Gastrocnemius medialis (tissue), 4 donors: ENCODE measurements at regions not wholly inside any gene's neighbourhood (a gene's known extent, or its start where the extent isn't known, plus 50 kb on each side); places are given as distances from the start of the nearest gene placed in this dataset.

Source experiments
- POLR2A ChIP-seq, 2 donors: fragments of 450-650 bp; IDR thresholded peaks; one replicate each; pipeline ENCODE4 v1.6.1; 2017; ENCODE audit warnings: antibody characterized with exemption in 2 of 2, mild to moderate bottlenecking in 2 of 2, moderate library complexity in 2 of 2
- TF ChIP-seq, protein P1 (sequence below), 5 experiments: fragments of 450-650 bp in 3 of 5; fragments of 200-600 bp in 2 of 5; sonication (generic) in 2 of 5; IDR thresholded peaks in 4 of 5; conservative IDR thresholded peaks in 1 of 5; 1 replicate in 4 of 5; 2 replicates in 1 of 5; pipeline ENCODE4 v1.5.1; 2016 to 2019; ENCODE audit warnings: antibody characterized with exemption in 5 of 5, mild to moderate bottlenecking in 3 of 5, moderate library complexity in 3 of 5

DNA sequence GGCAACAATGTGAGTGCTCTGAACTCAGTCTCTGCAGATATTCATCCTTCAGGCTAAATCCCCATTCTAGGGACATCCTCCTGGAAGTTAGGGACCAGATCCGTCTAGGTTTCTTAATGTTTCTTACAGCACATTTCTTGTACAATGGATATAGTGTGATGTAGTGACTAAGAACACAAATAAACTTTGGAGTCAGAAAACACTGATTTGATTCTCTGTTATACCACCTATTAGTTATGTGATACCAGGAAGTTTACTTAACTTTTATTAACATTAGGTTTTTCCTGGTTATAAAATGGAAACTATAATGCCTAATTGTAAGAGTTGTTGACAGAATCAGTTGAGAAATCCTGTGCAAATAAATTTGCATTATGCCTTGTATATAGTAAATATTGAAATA is 57.6 kb upstream of the KCNQ5 start:
- TF ChIP-seq, protein P1, sequence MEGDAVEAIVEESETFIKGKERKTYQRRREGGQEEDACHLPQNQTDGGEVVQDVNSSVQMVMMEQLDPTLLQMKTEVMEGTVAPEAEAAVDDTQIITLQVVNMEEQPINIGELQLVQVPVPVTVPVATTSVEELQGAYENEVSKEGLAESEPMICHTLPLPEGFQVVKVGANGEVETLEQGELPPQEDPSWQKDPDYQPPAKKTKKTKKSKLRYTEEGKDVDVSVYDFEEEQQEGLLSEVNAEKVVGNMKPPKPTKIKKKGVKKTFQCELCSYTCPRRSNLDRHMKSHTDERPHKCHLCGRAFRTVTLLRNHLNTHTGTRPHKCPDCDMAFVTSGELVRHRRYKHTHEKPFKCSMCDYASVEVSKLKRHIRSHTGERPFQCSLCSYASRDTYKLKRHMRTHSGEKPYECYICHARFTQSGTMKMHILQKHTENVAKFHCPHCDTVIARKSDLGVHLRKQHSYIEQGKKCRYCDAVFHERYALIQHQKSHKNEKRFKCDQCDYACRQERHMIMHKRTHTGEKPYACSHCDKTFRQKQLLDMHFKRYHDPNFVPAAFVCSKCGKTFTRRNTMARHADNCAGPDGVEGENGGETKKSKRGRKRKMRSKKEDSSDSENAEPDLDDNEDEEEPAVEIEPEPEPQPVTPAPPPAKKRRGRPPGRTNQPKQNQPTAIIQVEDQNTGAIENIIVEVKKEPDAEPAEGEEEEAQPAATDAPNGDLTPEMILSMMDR (IDR thresholded peaks at IDR 0.05 in 4 of 5, conservative IDR thresholded peaks at IDR 0.05 in 1 of 5) = no peak
- no peak for TF ChIP-seq POLR2A (IDR thresholded peaks at IDR 0.05)
